ENCODE measurements at regions not wholly inside any gene's neighbourhood (a gene's known extent, or its start where the extent isn't known, plus 50 kb on each side); places are given as distances from the start of the nearest gene placed in this dataset.

DNA sequence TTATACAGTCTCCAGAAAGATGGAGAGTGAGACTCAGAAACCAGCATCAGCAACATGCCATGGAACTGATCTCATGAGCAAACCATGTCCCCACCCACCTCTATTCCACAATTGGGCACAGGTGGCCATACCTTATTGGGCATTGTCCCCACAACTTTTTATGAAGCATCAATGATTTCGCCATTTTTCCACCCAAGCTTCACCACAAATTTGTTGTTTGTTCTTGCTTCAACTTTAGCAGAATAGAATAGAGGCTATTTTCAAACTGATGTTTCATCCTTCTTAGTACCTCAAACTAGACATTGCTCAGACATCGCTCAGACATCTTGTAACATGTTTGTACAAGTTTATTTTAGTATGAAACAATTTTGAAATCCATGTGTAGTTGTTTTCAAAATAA lies 112.5 kb upstream of the TMTC2 start:
- no peak for TF ChIP-seq EZH2 (IDR thresholded peaks at IDR 0.05; ENCODE audit: borderline replicate concordance, low read length)
- TF ChIP-seq, protein P1, sequence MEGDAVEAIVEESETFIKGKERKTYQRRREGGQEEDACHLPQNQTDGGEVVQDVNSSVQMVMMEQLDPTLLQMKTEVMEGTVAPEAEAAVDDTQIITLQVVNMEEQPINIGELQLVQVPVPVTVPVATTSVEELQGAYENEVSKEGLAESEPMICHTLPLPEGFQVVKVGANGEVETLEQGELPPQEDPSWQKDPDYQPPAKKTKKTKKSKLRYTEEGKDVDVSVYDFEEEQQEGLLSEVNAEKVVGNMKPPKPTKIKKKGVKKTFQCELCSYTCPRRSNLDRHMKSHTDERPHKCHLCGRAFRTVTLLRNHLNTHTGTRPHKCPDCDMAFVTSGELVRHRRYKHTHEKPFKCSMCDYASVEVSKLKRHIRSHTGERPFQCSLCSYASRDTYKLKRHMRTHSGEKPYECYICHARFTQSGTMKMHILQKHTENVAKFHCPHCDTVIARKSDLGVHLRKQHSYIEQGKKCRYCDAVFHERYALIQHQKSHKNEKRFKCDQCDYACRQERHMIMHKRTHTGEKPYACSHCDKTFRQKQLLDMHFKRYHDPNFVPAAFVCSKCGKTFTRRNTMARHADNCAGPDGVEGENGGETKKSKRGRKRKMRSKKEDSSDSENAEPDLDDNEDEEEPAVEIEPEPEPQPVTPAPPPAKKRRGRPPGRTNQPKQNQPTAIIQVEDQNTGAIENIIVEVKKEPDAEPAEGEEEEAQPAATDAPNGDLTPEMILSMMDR (IDR thresholded peaks at IDR 0.05; ENCODE audit: low read length), result no peak
- no peak overlapping the region for H3K9ac ChIP-seq (ENCODE audit: low read length)
- H3K4me2 ChIP-seq (ENCODE audit: low read length), result no peak overlapping the region
- H4K20me1 ChIP-seq (ENCODE audit: insufficient read depth, low read length), result no peaks in the 10 kb centered on the region
- no peaks in the 10 kb centered on the region for H3K36me3 ChIP-seq (ENCODE audit: insufficient read depth, low read length)
- no peak overlapping the region for H3K4me3 ChIP-seq (ENCODE audit: low read depth, low read length, poor library complexity, severe bottlenecking)
- no peak overlapping the region for H2AFZ ChIP-seq (ENCODE audit: low read length)
- no peaks in the 10 kb centered on the region for H3K9me2 ChIP-seq (ENCODE audit: low read depth, low read length)
- H3K27ac ChIP-seq (ENCODE audit: low read depth, low read length, poor library complexity, severe bottlenecking), result no peak overlapping the region
- H3K27me3 ChIP-seq (ENCODE audit: insufficient read depth, low read length), result no peaks in the 10 kb centered on the region
- no peaks in the 10 kb centered on the region for H3K9me3 ChIP-seq (ENCODE audit: low read length)
- no peaks in the 10 kb centered on the region for H3K4me1 ChIP-seq (ENCODE audit: insufficient read depth, low read length, severe bottlenecking)
- no peaks in the 10 kb centered on the region for H3F3A ChIP-seq (ENCODE audit: insufficient read depth, low read length)
- H3K79me2 ChIP-seq (ENCODE audit: insufficient read depth, low read length), result no peaks in the 10 kb centered on the region

DNA sequence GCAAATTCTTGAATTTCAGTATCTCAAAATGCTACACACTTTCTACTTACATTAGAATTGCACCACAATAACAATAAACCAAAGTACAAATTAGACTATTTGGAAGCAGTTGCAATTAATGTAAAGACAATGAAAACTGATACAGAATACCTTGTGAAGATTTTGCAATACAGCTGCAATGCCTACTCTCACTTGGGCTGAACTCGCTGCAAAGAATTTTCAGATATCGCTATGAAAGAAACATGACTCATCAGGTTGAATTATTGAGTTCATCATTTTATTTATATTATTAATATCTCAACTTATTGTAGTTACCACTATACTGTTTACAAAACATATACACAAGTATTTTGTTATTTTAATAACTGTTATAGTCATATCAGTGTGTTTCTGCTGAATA lies 108.0 kb upstream of the TMTC2 start:
- no peak overlapping the region for H3K9ac ChIP-seq (ENCODE audit: low read length)
- H3K4me2 ChIP-seq (ENCODE audit: low read length), result no peak overlapping the region
- no peaks in the 10 kb centered on the region for H3K9me2 ChIP-seq (ENCODE audit: low read depth, low read length)
- no peaks in the 10 kb centered on the region for H3K9me3 ChIP-seq (ENCODE audit: low read length)
- no peaks in the 10 kb centered on the region for H3K79me2 ChIP-seq (ENCODE audit: insufficient read depth, low read length)
- H3K4me3 ChIP-seq (ENCODE audit: low read depth, low read length, poor library complexity, severe bottlenecking), result no peak overlapping the region
- no peak for TF ChIP-seq EZH2 (IDR thresholded peaks at IDR 0.05; ENCODE audit: borderline replicate concordance, low read length)
- TF ChIP-seq, protein P1 (IDR thresholded peaks at IDR 0.05; ENCODE audit: low read length), result no peak
- no peaks in the 10 kb centered on the region for H3F3A ChIP-seq (ENCODE audit: insufficient read depth, low read length)
- H4K20me1 ChIP-seq (ENCODE audit: insufficient read depth, low read length), result no peaks in the 10 kb centered on the region
- no peak overlapping the region for H2AFZ ChIP-seq (ENCODE audit: low read length)
- H3K36me3 ChIP-seq (ENCODE audit: insufficient read depth, low read length), result no peaks in the 10 kb centered on the region
- no peaks in the 10 kb centered on the region for H3K4me1 ChIP-seq (ENCODE audit: insufficient read depth, low read length, severe bottlenecking)
- H3K27me3 ChIP-seq (ENCODE audit: insufficient read depth, low read length), result no peaks in the 10 kb centered on the region
- no peak overlapping the region for H3K27ac ChIP-seq (ENCODE audit: low read depth, low read length, poor library complexity, severe bottlenecking)

DNA sequence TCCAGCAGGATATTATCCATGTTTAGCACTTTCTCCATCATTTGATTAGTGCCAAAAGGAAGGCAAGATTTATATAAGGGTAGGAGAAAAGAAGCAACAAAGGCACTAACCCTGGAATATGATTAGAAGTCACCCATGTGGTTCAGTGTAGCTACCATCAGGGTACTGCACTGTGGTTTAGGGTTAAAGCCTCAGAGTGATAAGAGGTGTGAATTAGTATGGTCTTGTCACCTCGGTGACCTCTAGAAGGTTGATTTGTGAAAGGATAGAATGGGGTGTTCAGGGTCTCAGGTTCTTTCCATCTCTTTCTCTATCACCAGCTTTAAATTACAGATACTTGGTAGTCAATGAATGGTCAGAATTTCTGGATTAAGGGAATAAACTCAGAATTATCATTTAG lies 103.0 kb upstream of the TMTC2 start:
- H3K4me1 ChIP-seq (ENCODE audit: insufficient read depth, low read length, severe bottlenecking), result no peaks in the 10 kb centered on the region
- no peaks in the 10 kb centered on the region for H3F3A ChIP-seq (ENCODE audit: insufficient read depth, low read length)
- H3K4me3 ChIP-seq (ENCODE audit: low read depth, low read length, poor library complexity, severe bottlenecking), result no peak overlapping the region
- H4K20me1 ChIP-seq (ENCODE audit: insufficient read depth, low read length), result no peaks in the 10 kb centered on the region
- H3K79me2 ChIP-seq (ENCODE audit: insufficient read depth, low read length), result no peaks in the 10 kb centered on the region; the same call in 1 of the 2 replicates
- no peaks in the 10 kb centered on the region for H3K36me3 ChIP-seq (ENCODE audit: insufficient read depth, low read length)
- no peaks in the 10 kb centered on the region for H3K9me2 ChIP-seq (ENCODE audit: low read depth, low read length)
- H3K9ac ChIP-seq (ENCODE audit: low read length), result no peak overlapping the region
- no peak overlapping the region for H2AFZ ChIP-seq (ENCODE audit: low read length)
- H3K27me3 ChIP-seq (ENCODE audit: insufficient read depth, low read length), result no peaks in the 10 kb centered on the region
- H3K27ac ChIP-seq (ENCODE audit: low read depth, low read length, poor library complexity, severe bottlenecking), result no peak overlapping the region
- TF ChIP-seq, protein P1 (IDR thresholded peaks at IDR 0.05; ENCODE audit: low read length), result no peak
- no peak overlapping the region for H3K4me2 ChIP-seq (ENCODE audit: low read length)
- H3K9me3 ChIP-seq (ENCODE audit: low read length), result no peaks in the 10 kb centered on the region

All from OCI-LY1 (cell line).